ENCODE measurements at regions not wholly inside any gene's neighbourhood (a gene's known extent, or its start where the extent isn't known, plus 50 kb on each side); places are given as distances from the start of the nearest gene placed in this dataset.
"Not testable (repeated sequence)": the region's sequence is repeated elsewhere in the genome, so short reads cannot be mapped to it uniquely, and the experiment has no call there.

- no peak for DNase-seq
Observed at GRCh38 chr14:38391334-38391733, 135.4 kb upstream of the CLEC14A start.

- no peak for DNase-seq
Observed at GRCh38 chr14:38389681-38390080, 133.8 kb upstream of the CLEC14A start.

- no peak for DNase-seq
Observed at GRCh38 chr14:38387821-38388220, 131.9 kb upstream of the CLEC14A start.

- DNase-seq, result no peak
Observed at GRCh38 chr14:38385836-38386235, 129.9 kb upstream of the CLEC14A start.

GRCh38 chr14:38385343-38385742, 129.4 kb upstream of the CLEC14A start:
- no peak for DNase-seq

GRCh38 chr14:38384741-38385140, 128.8 kb upstream of the CLEC14A start:
- no peak for DNase-seq

GRCh38 chr14:38367922-38368321, 112.0 kb upstream of the CLEC14A start:
- no peak for DNase-seq

- no peak for DNase-seq
Observed at GRCh38 chr14:38366374-38366773, 110.5 kb upstream of the CLEC14A start.

GRCh38 chr14:38363217-38363616, 107.3 kb upstream of the CLEC14A start:
- no peak for DNase-seq

GRCh38 chr14:38357557-38357956, 101.7 kb upstream of the CLEC14A start:
- DNase-seq, result no peak

- not testable (repeated sequence) for DNase-seq
Observed at GRCh38 chr14:38355473-38355872, 99.6 kb upstream of the CLEC14A start.

GRCh38 chr14:38350102-38350501, 94.2 kb upstream of the CLEC14A start:
- no peak for DNase-seq

GRCh38 chr14:38342803-38343202, 86.9 kb upstream of the CLEC14A start:
- DNase-seq, result no peak

GRCh38 chr14:38339696-38340095, 83.8 kb upstream of the CLEC14A start:
- no peak for DNase-seq

- DNase-seq, result no peak
Observed at GRCh38 chr14:38336298-38336697, 80.4 kb upstream of the CLEC14A start.

GRCh38 chr14:38330275-38330674, 74.4 kb upstream of the CLEC14A start:
- DNase-seq, result no peak

GRCh38 chr14:38329246-38329645, 73.4 kb upstream of the CLEC14A start:
- no peak for DNase-seq

- DNase-seq, result no peak
Observed at GRCh38 chr14:38316922-38317321, 61.0 kb upstream of the CLEC14A start.

- no peak for DNase-seq
Observed at GRCh38 chr14:38311655-38312054, 55.8 kb upstream of the CLEC14A start.

GRCh38 chr14:38310420-38310995, 54.6 kb upstream of the CLEC14A start:
- no peak for DNase-seq

- DNase-seq, result no peak
Observed at GRCh38 chr14:38309522-38310277, 53.8 kb upstream of the CLEC14A start.
